Caco-2 (cell line): ENCODE measurements at regions not wholly inside any gene's neighbourhood (a gene's known extent, or its start where the extent isn't known, plus 50 kb on each side); places are given as distances from the start of the nearest gene placed in this dataset.

Source experiments
- BruUV-seq: library from RNA; stranded (reverse); fragments of 400-500 nt; replicated peaks from 2 replicates; lab custom pipeline; 2021; lab: Mats Ljungman, UMichigan
- CTCF ChIA-PET: fragments of 300-600 bp; sonication (Branson Sonifier 250); formaldehyde crosslinking; loops from one replicate; lab custom pipeline; 2022; ENCODE audit warnings: antibody characterized with exemption; lab: Charles Lee
- POLR2A ChIA-PET: fragments of 300-600 bp; sonication (Branson Sonifier 250); formaldehyde crosslinking; loops from one replicate; lab custom pipeline; 2022; ENCODE audit warnings: antibody characterized with exemption; lab: Charles Lee
- DNase-seq, 2 experiments: peaks; one replicate each; pipeline versions ENCODE4 v3.0.0 to v3.0.0-alpha.2; 2020 to 2022
- H3K27me3 ChIP-seq: replicated peaks from 2 replicates; pipeline ENCODE4 v1.6.0; 2011; ENCODE audit warnings: low read length; ENCODE audit not compliant: control insufficient read depth, insufficient read depth
- H3K36me3 ChIP-seq: 2 replicates; pipeline ENCODE4 v1.5.1; 2011; ENCODE audit warnings: low read length; ENCODE audit not compliant: control insufficient read depth, insufficient read depth
- H3K4me1 ChIP-seq: fragments of 250-450 bp; sonication (Bioruptor Pico); 2 replicates; pipeline ENCODE4 v1.5.1; 2020; ENCODE audit warnings: mild to moderate bottlenecking
- H3K4me3 ChIP-seq: 2 replicates; pipeline ENCODE4 v1.5.1; 2011; ENCODE audit warnings: low read depth, mild to moderate bottlenecking, control low read depth, low read length
- H3K9me3 ChIP-seq: fragments of 250-450 bp; sonication (Bioruptor Pico); 2 replicates; pipeline ENCODE4 v1.5.1; 2020; ENCODE audit warnings: mild to moderate bottlenecking, moderate library complexity
- H3K27ac Mint-ChIP-seq: one replicate; pipeline ENCODE4 v1.8.0; 2022; ENCODE audit warnings: mixed read lengths; ENCODE audit not compliant: unreplicated experiment
- H3K27me3 Mint-ChIP-seq: one replicate; pipeline ENCODE4 v1.8.0; 2022; ENCODE audit warnings: mixed read lengths; ENCODE audit not compliant: insufficient read depth, unreplicated experiment
- H3K36me3 Mint-ChIP-seq: one replicate; pipeline ENCODE4 v1.8.0; 2022; ENCODE audit warnings: mild to moderate bottlenecking, mixed read lengths; ENCODE audit not compliant: insufficient read depth, unreplicated experiment
- H3K4me1 Mint-ChIP-seq: one replicate; pipeline ENCODE4 v1.8.0; 2022; ENCODE audit warnings: low read depth, mixed read lengths; ENCODE audit not compliant: unreplicated experiment
- H3K4me3 Mint-ChIP-seq: one replicate; pipeline ENCODE4 v1.8.0; 2022; ENCODE audit warnings: mild to moderate bottlenecking, moderate library complexity, mixed read lengths; ENCODE audit not compliant: unreplicated experiment
- H3K9me3 Mint-ChIP-seq: one replicate; pipeline ENCODE4 v1.8.0; 2022; ENCODE audit warnings: mixed read lengths; ENCODE audit not compliant: unreplicated experiment
- intact Hi-C: fragments of 100-400 bp; cut with micrococcal nuclease; formaldehyde crosslinking; loops from one replicate; pipeline ENCODE4 v1.10.0; 2022; ENCODE audit not compliant: unreplicated experiment
- TF ChIP-seq, protein P1 (sequence below), 2 experiments: fragments of 200-600 bp in 1 of 2; IDR thresholded peaks; 1 replicate in 1 of 2; 2 replicates in 1 of 2; pipeline versions ENCODE4 v1.5.1 to v1.8.0; 2011 to 2022; ENCODE audit warnings: antibody characterized with exemption in 1 of 2, control low read depth in 1 of 2, inconsistent platforms in 1 of 2, low read depth in 1 of 2, low read length in 1 of 2, mild to moderate bottlenecking in 1 of 2, moderate library complexity in 1 of 2; ENCODE audit not compliant: insufficient read depth in 1 of 2, severe bottlenecking in 1 of 2, unreplicated experiment in 1 of 2

DNA sequence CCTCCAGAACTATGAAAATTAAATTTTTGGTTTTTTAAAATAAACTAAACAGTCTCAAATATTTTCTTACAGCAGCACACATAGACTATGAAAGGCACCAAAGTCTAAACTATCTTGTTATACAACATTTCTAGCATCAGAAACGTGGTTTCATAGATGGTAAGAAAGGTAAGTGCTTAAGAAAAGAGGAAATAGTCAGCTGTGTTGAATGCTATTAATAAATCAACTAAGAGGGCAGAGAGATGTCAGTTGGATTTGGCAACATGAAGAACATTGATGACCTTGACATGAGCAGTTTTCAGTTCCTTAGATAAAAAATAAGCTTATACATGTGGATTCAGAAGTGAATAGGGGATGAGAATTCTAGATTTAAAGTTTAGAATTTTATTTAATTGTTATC is 113.6 kb downstream of the RFX6 start:
- H3K4me3 Mint-ChIP-seq: no peak overlapping the region
- no peak for DNase-seq
- Histone ChIP-seq H3K4me1 (peaks cover 6% of the 10 kb centered on the region), H3K4me3 (no peak overlapping the region), H3K9me3 (0 out of 2 replicates have a peak, but pooled peaks cover 4% of the 10 kb centered on the region), H3K36me3 (no peaks in the 10 kb centered on the region), H3K27me3 (no peaks in the 10 kb centered on the region)
- ChIA-PET CTCF (no interaction called here), POLR2A (no interaction called here)
- no peaks in the 10 kb centered on the region for H3K27me3 Mint-ChIP-seq
- no peaks in the 10 kb centered on the region for H3K36me3 Mint-ChIP-seq
- no peaks in the 10 kb centered on the region for H3K9me3 Mint-ChIP-seq
- BruUV-seq: no TSS peak
- H3K27ac Mint-ChIP-seq: no peak overlapping the region
- intact Hi-C loops: no loop called here
- no peaks in the 10 kb centered on the region for H3K4me1 Mint-ChIP-seq
- TF ChIP-seq, protein P1, sequence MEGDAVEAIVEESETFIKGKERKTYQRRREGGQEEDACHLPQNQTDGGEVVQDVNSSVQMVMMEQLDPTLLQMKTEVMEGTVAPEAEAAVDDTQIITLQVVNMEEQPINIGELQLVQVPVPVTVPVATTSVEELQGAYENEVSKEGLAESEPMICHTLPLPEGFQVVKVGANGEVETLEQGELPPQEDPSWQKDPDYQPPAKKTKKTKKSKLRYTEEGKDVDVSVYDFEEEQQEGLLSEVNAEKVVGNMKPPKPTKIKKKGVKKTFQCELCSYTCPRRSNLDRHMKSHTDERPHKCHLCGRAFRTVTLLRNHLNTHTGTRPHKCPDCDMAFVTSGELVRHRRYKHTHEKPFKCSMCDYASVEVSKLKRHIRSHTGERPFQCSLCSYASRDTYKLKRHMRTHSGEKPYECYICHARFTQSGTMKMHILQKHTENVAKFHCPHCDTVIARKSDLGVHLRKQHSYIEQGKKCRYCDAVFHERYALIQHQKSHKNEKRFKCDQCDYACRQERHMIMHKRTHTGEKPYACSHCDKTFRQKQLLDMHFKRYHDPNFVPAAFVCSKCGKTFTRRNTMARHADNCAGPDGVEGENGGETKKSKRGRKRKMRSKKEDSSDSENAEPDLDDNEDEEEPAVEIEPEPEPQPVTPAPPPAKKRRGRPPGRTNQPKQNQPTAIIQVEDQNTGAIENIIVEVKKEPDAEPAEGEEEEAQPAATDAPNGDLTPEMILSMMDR (IDR thresholded peaks at IDR 0.05; ENCODE audit: insufficient read depth in 1 of 2, low read depth in 1 of 2, low read length in 1 of 2, severe bottlenecking in 1 of 2, unreplicated experiment in 1 of 2): no peak

GRCh38 chr6:116992546-116992945 is 115.5 kb downstream of the RFX6 start:
- Mint-ChIP-seq H3K4me3 (no peak overlapping the region), H3K27ac (no peak overlapping the region), H3K36me3 (no peaks in the 10 kb centered on the region), H3K4me1 (peaks cover 8% of the 10 kb centered on the region), H3K9me3 (no peaks in the 10 kb centered on the region), H3K27me3 (no peaks in the 10 kb centered on the region)
- POLR2A ChIA-PET: no interaction called here
- H3K9me3 ChIP-seq: 0 out of 2 replicates have a peak, but pooled peaks cover 4% of the 10 kb centered on the region
- DNase-seq: no peak
- no peaks in the 10 kb centered on the region for H3K36me3 ChIP-seq
- TF ChIP-seq, protein P1 (IDR thresholded peaks at IDR 0.05; ENCODE audit: insufficient read depth in 1 of 2, low read depth in 1 of 2, low read length in 1 of 2, severe bottlenecking in 1 of 2, unreplicated experiment in 1 of 2): no peak
- intact Hi-C loops: no loop called here
- H3K27me3 ChIP-seq: no peaks in the 10 kb centered on the region
- H3K4me1 ChIP-seq: peaks cover 19% of the 10 kb centered on the region
- H3K4me3 ChIP-seq: no peak overlapping the region
- no TSS peak for BruUV-seq
- CTCF ChIA-PET: no interaction called here

- ChIA-PET CTCF (no interaction called here), POLR2A (no interaction called here)
- Histone ChIP-seq H3K9me3 (0 out of 2 replicates have a peak, but pooled peaks cover 4% of the 10 kb centered on the region), H3K27me3 (no peaks in the 10 kb centered on the region), H3K36me3 (no peaks in the 10 kb centered on the region), H3K4me1 (peaks cover 28% of the 10 kb centered on the region), H3K4me3 (no peak overlapping the region)
- no peaks in the 10 kb centered on the region for H3K27me3 Mint-ChIP-seq
- no peaks in the 10 kb centered on the region for H3K36me3 Mint-ChIP-seq
- no peak for DNase-seq
- no peak overlapping the region for H3K27ac Mint-ChIP-seq
- H3K4me1 Mint-ChIP-seq: peaks cover 15% of the 10 kb centered on the region
- BruUV-seq: no TSS peak
- TF ChIP-seq, protein P1 (IDR thresholded peaks at IDR 0.05; ENCODE audit: insufficient read depth in 1 of 2, low read depth in 1 of 2, low read length in 1 of 2, severe bottlenecking in 1 of 2, unreplicated experiment in 1 of 2): no peak
- intact Hi-C loops: no loop called here
- H3K4me3 Mint-ChIP-seq: no peak overlapping the region
- H3K9me3 Mint-ChIP-seq: no peaks in the 10 kb centered on the region
These were observed 117.4 kb downstream of the RFX6 start for GRCh38 chr6:116994447-116994846.
